ENCODE measurements at regions not wholly inside any gene's neighbourhood (a gene's known extent, or its start where the extent isn't known, plus 50 kb on each side); places are given as distances from the start of the nearest gene placed in this dataset.
"Not testable (repeated sequence)": the region's sequence is repeated elsewhere in the genome, so short reads cannot be mapped to it uniquely, and the experiment has no call there.

DNA sequence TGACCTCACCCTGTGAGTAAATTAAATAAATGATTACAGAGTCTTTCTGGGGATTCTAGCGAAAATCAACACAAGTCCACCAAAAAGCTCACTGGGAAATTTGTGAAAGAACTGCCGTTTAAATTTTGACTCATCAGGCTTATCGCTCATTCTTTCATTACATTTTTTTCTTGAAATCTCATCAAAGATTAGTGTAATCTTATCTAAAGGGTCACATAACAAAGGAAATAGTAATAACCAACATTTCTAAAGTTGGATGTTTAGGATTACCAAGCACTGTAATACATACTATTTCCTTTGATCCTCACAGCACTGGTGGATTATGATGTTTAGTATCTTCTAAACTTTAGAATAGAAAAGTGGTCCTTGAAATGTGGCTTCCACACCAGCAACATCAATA, 111.1 kb upstream of the CBLB start:
- Histone ChIP-seq H3K4me3 (ENCODE audit: low read depth in 1 of 2, low read length in 2 of 2) (no peak overlapping the region), H3K36me3 (ENCODE audit: control insufficient read depth in 1 of 2, insufficient read depth in 2 of 2, low read length in 2 of 2) (no peaks in the 10 kb centered on the region), H3K4me1 (ENCODE audit: control insufficient read depth in 1 of 2, insufficient read depth in 2 of 2, low read length in 2 of 2) (no peaks in the 10 kb centered on the region), H3K9me3 (ENCODE audit: control insufficient read depth in 1 of 2, low read length in 2 of 2) (no peaks in the 10 kb centered on the region), H3K27ac (ENCODE audit: low read length) (no peak overlapping the region), H3K27me3 (ENCODE audit: low read depth, low read length) (no peaks in the 10 kb centered on the region)

DNA sequence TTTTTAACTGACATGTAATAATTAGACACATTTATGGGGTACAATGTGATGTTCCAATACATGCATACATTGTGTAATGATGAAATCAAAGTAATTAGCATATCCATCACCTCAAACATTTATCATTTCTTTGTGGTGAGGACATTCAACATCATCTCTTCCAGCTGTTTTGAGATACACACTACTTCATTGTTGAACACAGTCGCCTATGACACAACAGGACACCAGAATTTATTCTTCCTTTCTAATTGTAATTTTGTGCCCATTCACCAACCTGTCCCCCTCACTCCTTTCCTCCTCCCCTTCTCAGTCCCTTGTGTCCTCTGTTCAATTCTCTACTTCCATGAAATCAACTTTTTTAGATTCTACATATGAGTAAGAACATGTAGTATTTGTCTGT, 113.4 kb upstream of the CBLB start:
- Histone ChIP-seq H3K27me3 (ENCODE audit: low read depth, low read length) (no peaks in the 10 kb centered on the region), H3K4me3 (ENCODE audit: low read depth in 1 of 2, low read length in 2 of 2) (no peak overlapping the region), H3K4me1 (ENCODE audit: control insufficient read depth in 1 of 2, insufficient read depth in 2 of 2, low read length in 2 of 2) (no peaks in the 10 kb centered on the region), H3K9me3 (ENCODE audit: control insufficient read depth in 1 of 2, low read length in 2 of 2) (no peaks in the 10 kb centered on the region), H3K36me3 (ENCODE audit: control insufficient read depth in 1 of 2, insufficient read depth in 2 of 2, low read length in 2 of 2) (no peaks in the 10 kb centered on the region), H3K27ac (ENCODE audit: low read length) (no peak overlapping the region)

DNA sequence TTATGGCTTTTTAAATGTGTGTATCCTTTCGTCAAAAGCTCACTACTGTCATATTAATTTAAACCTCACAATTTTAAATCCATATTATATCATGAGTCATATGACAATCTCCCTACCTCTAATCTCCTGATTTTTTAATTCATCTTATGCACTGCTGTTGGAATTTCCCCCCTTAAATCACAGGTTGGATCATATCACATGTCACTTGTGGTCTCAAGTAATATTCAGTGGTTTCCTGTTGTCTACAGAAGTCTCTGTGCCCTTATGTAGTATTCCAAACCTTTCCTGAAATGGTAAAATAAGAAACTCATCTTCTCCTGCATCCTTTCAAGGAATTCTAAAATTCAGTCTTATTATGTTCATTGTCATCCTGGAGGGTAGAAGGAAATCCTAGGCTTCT, 116.0 kb upstream of the CBLB start:
- Histone ChIP-seq H3K4me3 (ENCODE audit: low read depth in 1 of 2, low read length in 2 of 2) (no peak overlapping the region), H3K27me3 (ENCODE audit: low read depth, low read length) (no peaks in the 10 kb centered on the region), H3K9me3 (ENCODE audit: control insufficient read depth in 1 of 2, low read length in 2 of 2) (no peaks in the 10 kb centered on the region), H3K27ac (ENCODE audit: low read length) (no peak overlapping the region), H3K4me1 (ENCODE audit: control insufficient read depth in 1 of 2, insufficient read depth in 2 of 2, low read length in 2 of 2) (no peaks in the 10 kb centered on the region), H3K36me3 (ENCODE audit: control insufficient read depth in 1 of 2, insufficient read depth in 2 of 2, low read length in 2 of 2) (no peaks in the 10 kb centered on the region)

DNA sequence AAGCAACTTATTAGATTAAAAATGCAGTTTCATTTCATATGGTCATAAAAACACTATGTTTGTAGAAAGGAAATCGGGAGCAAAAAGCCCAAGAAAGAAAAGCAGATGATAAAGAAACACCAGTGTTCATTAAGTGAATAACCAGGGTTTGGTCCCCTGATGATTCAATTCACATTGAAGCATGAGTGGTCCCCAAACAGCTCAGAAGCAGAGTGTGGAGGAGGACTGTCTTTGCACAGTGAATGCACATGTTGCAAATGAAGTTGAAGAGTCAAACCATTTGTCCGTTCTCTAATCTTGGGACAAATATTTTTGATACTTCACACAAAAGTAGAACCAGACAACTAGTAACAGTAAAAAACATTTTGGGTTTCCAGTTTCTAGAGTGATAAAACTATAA, 117.5 kb upstream of the CBLB start:
- H3K9me3 ChIP-seq (ENCODE audit: control insufficient read depth in 1 of 2, low read length in 2 of 2); H3K4me3 ChIP-seq (ENCODE audit: low read depth in 1 of 2, low read length in 2 of 2); H3K4me1 ChIP-seq (ENCODE audit: control insufficient read depth in 1 of 2, insufficient read depth in 2 of 2, low read length in 2 of 2); H3K27ac ChIP-seq (ENCODE audit: low read length); H3K27me3 ChIP-seq (ENCODE audit: low read depth, low read length); H3K36me3 ChIP-seq (ENCODE audit: control insufficient read depth in 1 of 2, insufficient read depth in 2 of 2, low read length in 2 of 2): not testable (repeated sequence)

DNA sequence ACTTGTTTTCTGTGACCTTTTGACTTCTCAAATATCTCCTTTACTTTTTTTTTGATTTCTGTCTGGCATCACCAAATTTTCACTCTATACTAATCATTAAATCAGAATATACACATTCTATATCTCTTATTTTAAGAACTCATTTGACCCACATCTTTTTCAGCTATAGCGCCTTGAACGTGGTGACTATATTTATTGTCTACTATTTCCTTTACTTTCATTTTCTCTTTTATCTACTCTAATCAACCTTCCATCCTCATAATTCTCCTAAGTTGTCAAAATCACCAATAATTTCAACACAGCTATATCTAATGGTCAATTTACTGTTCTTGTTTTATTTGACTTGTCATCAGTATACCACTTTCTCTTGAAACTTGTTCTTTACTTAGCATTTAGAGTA, 119.0 kb upstream of the CBLB start:
- no peak overlapping the region for H3K27ac ChIP-seq (ENCODE audit: low read length)

DNA sequence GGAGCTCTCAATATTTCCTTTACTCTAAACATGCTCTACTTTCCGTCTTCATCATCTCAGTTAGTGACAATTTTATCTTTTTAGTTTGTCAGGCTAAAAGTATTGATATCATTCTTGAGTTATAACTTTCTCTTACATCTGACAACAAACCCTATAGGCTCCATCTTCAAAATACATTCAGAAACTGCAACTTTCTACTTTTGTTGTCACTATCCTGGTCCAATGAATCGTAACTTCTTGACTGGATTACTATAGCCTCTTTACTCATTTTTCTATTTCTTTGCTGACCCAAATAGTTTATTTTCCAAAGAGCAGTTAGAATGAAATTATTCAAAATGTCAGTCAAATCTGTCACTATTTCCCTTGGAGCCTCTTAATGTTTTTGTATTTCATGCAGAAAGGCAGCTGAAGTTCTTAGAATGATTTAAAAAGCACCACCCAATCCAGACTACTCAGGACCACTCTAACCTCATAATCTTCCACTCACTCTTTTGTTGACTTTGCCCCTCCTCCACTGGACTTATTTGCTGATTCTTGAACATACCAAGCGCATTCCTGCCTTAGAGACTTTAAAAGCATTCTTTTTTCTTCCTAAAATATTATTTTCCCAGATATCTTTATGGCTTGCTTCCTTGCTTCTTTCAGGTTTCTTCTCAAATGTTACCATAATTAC, 119.9 kb upstream of the CBLB start:
- Histone ChIP-seq H3K27ac (ENCODE audit: low read length) (no peak overlapping the region), H3K27me3 (ENCODE audit: low read depth, low read length) (no peaks in the 10 kb centered on the region), H3K4me3 (ENCODE audit: low read depth in 1 of 2, low read length in 2 of 2) (no peak overlapping the region), H3K4me1 (ENCODE audit: control insufficient read depth in 1 of 2, insufficient read depth in 2 of 2, low read length in 2 of 2) (no peaks in the 10 kb centered on the region), H3K36me3 (ENCODE audit: control insufficient read depth in 1 of 2, insufficient read depth in 2 of 2, low read length in 2 of 2) (no peaks in the 10 kb centered on the region), H3K9me3 (ENCODE audit: control insufficient read depth in 1 of 2, low read length in 2 of 2) (peaks cover 0 to 12% of the 10 kb centered on the region in 2 donors)

More for the DNA sequence above, 119.0 kb upstream of the CBLB start:
- peaks cover 0 to 7% of the 10 kb centered on the region in 2 donors for H3K9me3 ChIP-seq (ENCODE audit: control insufficient read depth in 1 of 2, low read length in 2 of 2)
- H3K27me3 ChIP-seq (ENCODE audit: low read depth, low read length), result no peaks in the 10 kb centered on the region
- H3K4me1 ChIP-seq (ENCODE audit: control insufficient read depth in 1 of 2, insufficient read depth in 2 of 2, low read length in 2 of 2), result no peaks in the 10 kb centered on the region
- no peak overlapping the region for H3K4me3 ChIP-seq (ENCODE audit: low read depth in 1 of 2, low read length in 2 of 2)
- H3K36me3 ChIP-seq (ENCODE audit: control insufficient read depth in 1 of 2, insufficient read depth in 2 of 2, low read length in 2 of 2), result no peaks in the 10 kb centered on the region

DNA sequence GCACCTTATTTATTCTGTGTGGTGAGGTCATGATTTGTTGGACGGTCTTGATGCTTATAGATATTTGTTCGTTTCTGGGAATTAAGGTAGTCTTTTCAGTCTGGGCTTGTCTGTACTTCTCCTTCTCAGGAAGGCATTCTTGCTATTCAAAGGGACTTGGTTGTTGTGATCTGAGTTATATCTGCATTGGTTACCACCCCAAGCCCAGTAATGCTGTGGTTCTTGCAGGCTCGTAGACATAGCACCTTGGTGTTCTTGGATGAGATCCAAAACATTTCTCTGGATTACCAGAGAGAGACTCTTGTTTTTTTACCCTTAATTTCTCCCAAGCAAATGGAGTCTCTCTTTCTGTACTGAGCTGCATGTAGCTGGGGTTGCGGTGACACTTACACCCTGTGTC, 128.0 kb upstream of the CBLB start:
- H3K4me1 ChIP-seq (ENCODE audit: control insufficient read depth in 1 of 2, insufficient read depth in 2 of 2, low read length in 2 of 2), result no peaks in the 10 kb centered on the region

DNA sequence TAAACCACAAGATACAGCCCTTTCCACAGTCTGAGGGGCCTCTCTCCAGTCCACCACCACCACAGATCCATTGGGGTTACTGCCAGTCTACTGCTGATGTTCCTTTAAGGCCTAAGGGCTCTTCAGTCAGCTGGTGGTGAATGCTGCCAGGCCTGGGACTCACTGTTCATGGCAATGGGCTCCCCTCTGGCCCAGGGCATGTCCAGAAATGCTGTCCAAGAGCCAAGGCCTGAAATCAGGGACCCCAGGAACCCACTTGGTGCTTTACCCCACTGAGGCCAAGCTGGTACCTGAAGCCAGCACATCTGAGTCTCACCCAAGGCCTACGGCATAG, 128.6 kb upstream of the CBLB start:
- Histone ChIP-seq H3K4me1 (ENCODE audit: control insufficient read depth in 1 of 2, insufficient read depth in 2 of 2, low read length in 2 of 2) (no peaks in the 10 kb centered on the region), H3K27ac (ENCODE audit: low read length) (no peak overlapping the region), H3K4me3 (ENCODE audit: low read depth in 1 of 2, low read length in 2 of 2) (no peak overlapping the region), H3K36me3 (ENCODE audit: control insufficient read depth in 1 of 2, insufficient read depth in 2 of 2, low read length in 2 of 2) (peaks cover 0 to 7% of the 10 kb centered on the region in 2 donors), H3K9me3 (ENCODE audit: control insufficient read depth in 1 of 2, low read length in 2 of 2) (peaks cover 0 to 11% of the 10 kb centered on the region in 2 donors), H3K27me3 (ENCODE audit: low read depth, low read length) (no peaks in the 10 kb centered on the region)

More for the DNA sequence above, 128.0 kb upstream of the CBLB start:
- no peak overlapping the region for H3K4me3 ChIP-seq (ENCODE audit: low read depth in 1 of 2, low read length in 2 of 2)
- H3K27ac ChIP-seq (ENCODE audit: low read length), result no peak overlapping the region
- H3K9me3 ChIP-seq (ENCODE audit: control insufficient read depth in 1 of 2, low read length in 2 of 2), result peaks cover 0 to 16% of the 10 kb centered on the region in 2 donors
- no peaks in the 10 kb centered on the region for H3K27me3 ChIP-seq (ENCODE audit: low read depth, low read length)
- H3K36me3 ChIP-seq (ENCODE audit: control insufficient read depth in 1 of 2, insufficient read depth in 2 of 2, low read length in 2 of 2), result peaks cover 0 to 7% of the 10 kb centered on the region in 2 donors

DNA sequence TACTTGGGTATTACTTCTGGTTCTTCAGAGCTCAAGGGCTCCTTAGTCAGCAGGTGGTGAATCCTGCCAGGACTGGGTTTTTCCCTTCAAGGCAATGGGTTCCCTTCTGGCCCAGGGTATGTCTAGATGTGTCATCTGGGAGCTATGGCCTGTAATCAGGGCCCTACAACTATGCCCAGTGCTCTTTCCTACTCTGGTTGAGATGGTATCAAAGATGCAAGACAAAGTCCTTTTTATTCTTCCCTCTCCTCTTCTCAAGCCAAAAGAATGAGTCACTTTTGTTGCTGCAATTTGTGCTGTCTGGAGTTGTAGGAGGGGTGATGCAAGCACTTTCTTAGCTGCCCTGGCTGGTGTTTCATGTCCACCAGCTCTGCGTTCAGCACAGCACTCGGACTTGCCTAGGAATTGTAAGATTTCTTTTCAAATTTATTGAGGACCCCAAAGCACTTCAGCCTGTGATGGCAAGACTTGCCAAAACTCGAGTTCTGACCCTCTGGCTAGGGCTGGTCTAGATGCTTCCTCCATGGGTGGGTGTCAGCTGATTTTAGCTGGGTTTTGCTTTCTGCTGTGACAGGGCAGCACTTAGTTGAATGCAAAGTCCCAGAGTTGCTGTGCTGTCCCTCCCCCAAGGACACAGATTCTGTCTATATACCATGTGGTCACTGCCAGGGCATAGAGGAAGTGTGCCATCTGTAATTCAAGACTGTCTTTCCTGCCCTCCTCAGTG, 129.2 kb upstream of the CBLB start:
- Histone ChIP-seq H3K4me3 (ENCODE audit: low read depth in 1 of 2, low read length in 2 of 2) (no peak overlapping the region), H3K9me3 (ENCODE audit: control insufficient read depth in 1 of 2, low read length in 2 of 2) (peaks cover 0 to 11% of the 10 kb centered on the region in 2 donors), H3K4me1 (ENCODE audit: control insufficient read depth in 1 of 2, insufficient read depth in 2 of 2, low read length in 2 of 2) (no peaks in the 10 kb centered on the region), H3K27ac (ENCODE audit: low read length) (no peak overlapping the region), H3K27me3 (ENCODE audit: low read depth, low read length) (no peaks in the 10 kb centered on the region), H3K36me3 (ENCODE audit: control insufficient read depth in 1 of 2, insufficient read depth in 2 of 2, low read length in 2 of 2) (peaks cover 0 to 7% of the 10 kb centered on the region in 2 donors)

DNA sequence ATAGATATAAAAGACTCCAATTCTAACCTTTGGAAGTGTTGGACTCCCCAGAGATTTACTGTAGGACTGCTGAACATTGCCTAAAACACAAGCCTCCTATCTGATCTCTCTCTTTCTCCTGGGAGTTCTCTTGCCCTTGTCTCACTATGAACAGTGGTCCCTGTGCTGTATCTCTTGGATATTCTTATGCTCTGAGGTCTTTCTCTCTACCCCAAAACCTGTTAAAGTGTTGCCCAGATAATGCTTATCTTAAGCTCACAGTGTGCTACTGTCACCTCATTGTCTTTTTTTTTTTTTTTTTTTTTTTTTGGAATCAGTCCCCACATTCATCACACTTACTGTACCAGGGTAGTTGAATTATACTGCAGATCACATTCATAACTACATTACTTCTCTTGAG, 131.0 kb upstream of the CBLB start:
- Histone ChIP-seq H3K36me3 (ENCODE audit: control insufficient read depth in 1 of 2, insufficient read depth in 2 of 2, low read length in 2 of 2) (peaks cover 0 to 7% of the 10 kb centered on the region in 2 donors), H3K4me3 (ENCODE audit: low read depth in 1 of 2, low read length in 2 of 2) (no peak overlapping the region), H3K9me3 (ENCODE audit: control insufficient read depth in 1 of 2, low read length in 2 of 2) (peaks cover 0 to 7% of the 10 kb centered on the region in 2 donors), H3K27ac (ENCODE audit: low read length) (no peak overlapping the region), H3K4me1 (ENCODE audit: control insufficient read depth in 1 of 2, insufficient read depth in 2 of 2, low read length in 2 of 2) (no peaks in the 10 kb centered on the region), H3K27me3 (ENCODE audit: low read depth, low read length) (no peaks in the 10 kb centered on the region)

DNA sequence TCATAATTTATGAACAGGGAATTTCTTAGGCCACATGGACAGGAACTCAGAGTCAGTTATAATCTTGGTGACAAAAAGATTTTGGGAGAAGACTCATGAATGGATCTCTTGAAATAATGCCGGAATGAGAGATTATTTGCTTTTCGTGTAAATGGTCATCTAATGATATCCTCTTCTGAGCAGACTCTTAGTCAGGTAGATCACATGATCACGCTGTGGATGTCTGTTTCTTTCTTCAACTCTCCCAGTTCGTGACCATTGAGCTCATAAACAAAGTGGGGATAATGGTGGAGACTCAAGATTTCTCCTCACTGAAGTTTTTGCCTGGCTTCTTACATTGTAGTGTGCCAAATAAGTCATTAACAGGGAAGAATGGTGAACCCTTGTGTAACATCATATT, 133.1 kb upstream of the CBLB start:
- Histone ChIP-seq H3K27ac (ENCODE audit: low read length) (no peak overlapping the region), H3K27me3 (ENCODE audit: low read depth, low read length) (no peaks in the 10 kb centered on the region), H3K4me3 (ENCODE audit: low read depth in 1 of 2, low read length in 2 of 2) (no peak overlapping the region), H3K36me3 (ENCODE audit: control insufficient read depth in 1 of 2, insufficient read depth in 2 of 2, low read length in 2 of 2) (peaks cover 0 to 7% of the 10 kb centered on the region in 2 donors), H3K4me1 (ENCODE audit: control insufficient read depth in 1 of 2, insufficient read depth in 2 of 2, low read length in 2 of 2) (no peaks in the 10 kb centered on the region), H3K9me3 (ENCODE audit: control insufficient read depth in 1 of 2, low read length in 2 of 2) (peaks cover 0 to 7% of the 10 kb centered on the region in 2 donors)
